ENCODE measurements at regions not wholly inside any gene's neighbourhood (a gene's known extent, or its start where the extent isn't known, plus 50 kb on each side); places are given as distances from the start of the nearest gene placed in this dataset.

GRCh38 chr13:109892101-109892500 lies 105.7 kb upstream of the IRS2 start:
- TF ChIP-seq CTCF (IDR thresholded peaks at IDR 0.05; ENCODE audit: insufficient read depth, missing control alignments) = no peak
- no peak for DNase-seq (ENCODE audit: insufficient read length, low spot score)
- FAIRE-seq = no peak

- FAIRE-seq (no peak), DNase-seq (ENCODE audit: insufficient read length, low spot score) (no peak)
- TF ChIP-seq CTCF (IDR thresholded peaks at IDR 0.05; ENCODE audit: insufficient read depth, missing control alignments) = no peak
Observed at GRCh38 chr13:109885235-109885634, 98.9 kb upstream of the IRS2 start.

- DNase-seq (ENCODE audit: insufficient read length, low spot score) (no peak), FAIRE-seq (no peak)
- no peak for TF ChIP-seq CTCF (IDR thresholded peaks at IDR 0.05; ENCODE audit: insufficient read depth, missing control alignments)
Observed at GRCh38 chr13:109884462-109884861, 98.1 kb upstream of the IRS2 start.

GRCh38 chr13:109883181-109884180 lies 97.1 kb upstream of the IRS2 start:
- FAIRE-seq (no peak), DNase-seq (ENCODE audit: insufficient read length, low spot score) (no peak)
- TF ChIP-seq CTCF (IDR thresholded peaks at IDR 0.05; ENCODE audit: insufficient read depth, missing control alignments) = no peak

GRCh38 chr13:109881961-109882558 lies 95.7 kb upstream of the IRS2 start:
- no peak for FAIRE-seq
- DNase-seq (ENCODE audit: insufficient read length, low spot score) = no peak
- no peak for TF ChIP-seq CTCF (IDR thresholded peaks at IDR 0.05; ENCODE audit: insufficient read depth, missing control alignments)

GRCh38 chr13:109881347-109881725 lies 95.0 kb upstream of the IRS2 start:
- DNase-seq (ENCODE audit: insufficient read length, low spot score) (no peak), FAIRE-seq (no peak)
- TF ChIP-seq CTCF (IDR thresholded peaks at IDR 0.05; ENCODE audit: insufficient read depth, missing control alignments) = no peak
